ENCODE measurements at regions not wholly inside any gene's neighbourhood (a gene's known extent, or its start where the extent isn't known, plus 50 kb on each side); places are given as distances from the start of the nearest gene placed in this dataset.
"Not testable (repeated sequence)": the region's sequence is repeated elsewhere in the genome, so short reads cannot be mapped to it uniquely, and the experiment has no call there.

DNA sequence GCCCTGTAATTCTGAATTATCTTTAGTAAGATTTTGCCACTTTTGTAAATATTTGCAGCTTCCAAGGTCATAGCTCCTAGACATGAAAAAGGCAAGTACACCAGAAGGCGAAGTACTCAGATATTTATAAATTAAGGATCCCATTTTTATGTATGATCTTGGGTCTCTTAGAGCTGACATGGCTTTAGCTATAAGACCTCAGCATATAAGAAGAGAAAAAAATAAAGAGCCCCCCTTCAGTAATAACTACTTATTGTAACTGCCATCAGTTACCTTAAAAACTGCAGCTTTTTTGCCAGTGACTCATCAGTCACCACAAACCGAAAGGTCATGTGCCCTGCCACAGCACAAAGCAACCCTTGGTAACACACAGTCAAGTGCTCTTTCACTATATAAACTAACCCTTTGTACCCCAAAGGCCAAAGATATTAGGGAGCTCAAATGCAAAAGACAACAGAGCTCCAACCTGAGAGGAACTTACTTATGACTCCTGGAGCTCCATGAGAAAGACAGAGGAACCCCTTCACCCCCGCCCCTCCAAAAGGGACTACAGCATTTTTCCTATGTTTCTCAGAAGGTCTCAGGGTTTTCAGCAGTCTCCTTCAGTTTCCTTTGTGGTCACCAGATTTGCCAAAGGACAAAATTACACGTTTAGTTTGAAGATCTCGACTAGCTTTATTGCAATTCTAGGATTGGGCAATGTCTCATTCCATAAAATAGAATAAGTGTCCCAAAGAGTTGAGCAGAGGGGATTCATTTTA is 219.8 kb upstream of the DUSP10 start:
- ChIA-PET CTCF (interaction anchor here (0.6 kb wide), 2 partner anchors 37 to 62 kb away, joined by 3 to 5 read pairs; no protein-coding TSS in a partner anchor), POLR2A (interaction anchor here (1.1 kb wide), 1 partner anchor 220 kb away, joined by 6 read pairs; the partner anchor contains the start of gene DUSP10)

- CTCF ChIA-PET, POLR2A ChIA-PET: not testable (repeated sequence)
Observed at GRCh38 chr1:221958161-221958562, 216.3 kb upstream of the DUSP10 start.

DNA sequence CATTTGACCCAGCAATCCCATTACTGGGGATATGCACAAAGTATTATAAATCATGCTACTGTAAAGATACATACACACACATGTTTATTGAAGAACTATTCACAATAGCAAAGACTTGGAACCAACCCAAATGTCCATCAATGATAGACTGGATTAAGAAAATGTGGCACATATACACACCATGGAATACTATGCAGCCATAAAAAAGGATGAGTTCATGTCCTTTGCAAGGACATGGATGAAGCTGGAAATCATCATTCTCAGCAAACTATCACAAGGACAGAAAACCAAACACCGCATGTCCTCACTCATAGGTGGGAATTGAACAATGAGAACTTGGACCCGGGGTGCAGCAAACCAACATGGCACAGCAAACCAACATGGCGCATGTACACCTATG is 215.5 kb upstream of the DUSP10 start:
- CTCF ChIA-PET, POLR2A ChIA-PET: not testable (repeated sequence)

GRCh38 chr1:221949996-221950395 is 208.1 kb upstream of the DUSP10 start:
- ChIA-PET CTCF (no interaction called here), POLR2A (no interaction called here)

DNA sequence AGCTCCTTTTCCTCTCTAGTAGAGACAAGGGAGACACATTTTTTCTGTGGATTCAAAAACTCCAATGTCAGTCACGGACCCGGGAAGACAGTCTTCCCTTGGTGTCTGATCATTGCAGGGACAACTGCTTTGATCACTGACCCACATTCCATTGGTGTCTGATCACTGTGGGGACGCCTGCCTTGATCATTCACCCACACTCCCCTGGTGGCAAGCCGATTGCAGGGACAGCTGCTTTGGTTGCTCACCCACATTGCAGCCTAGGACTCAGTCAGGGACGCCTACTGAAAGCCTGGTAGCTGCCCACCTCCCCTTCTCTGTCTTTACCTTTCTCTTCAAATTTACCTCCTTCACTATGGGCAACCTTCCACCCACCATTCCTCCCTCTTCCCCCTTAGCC is 206.6 kb upstream of the DUSP10 start:
- ChIA-PET CTCF (no interaction called here), POLR2A (no interaction called here)

DNA sequence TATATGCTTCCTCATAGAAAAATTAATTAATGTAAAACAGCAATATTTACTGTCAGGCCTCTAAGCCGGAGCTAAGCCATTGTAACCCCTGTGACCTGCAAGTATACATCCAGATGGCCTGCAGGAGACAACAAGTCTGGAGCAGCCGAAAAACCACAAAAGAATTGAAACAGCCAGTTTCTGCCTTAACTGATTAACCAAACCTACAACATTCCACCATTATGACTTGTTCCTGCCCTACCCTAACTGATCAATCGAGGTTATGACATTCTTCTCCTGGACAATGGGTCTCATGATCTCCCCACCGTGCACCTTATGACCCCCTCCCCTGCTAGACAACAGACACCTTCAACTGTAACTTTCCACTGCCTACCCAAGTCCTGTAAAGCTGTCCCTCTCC is 205.8 kb upstream of the DUSP10 start:
- POLR2A ChIA-PET, result no interaction called here
- CTCF ChIA-PET, result no interaction called here

- ChIA-PET CTCF (no interaction called here), POLR2A (no interaction called here)
Observed at GRCh38 chr1:221946768-221947167, 204.9 kb upstream of the DUSP10 start.

GRCh38 chr1:221945669-221946068 is 203.8 kb upstream of the DUSP10 start:
- ChIA-PET POLR2A (no interaction called here), CTCF (interaction anchor here (1.1 kb wide), 1 partner anchor 20 kb away, joined by 3 read pairs; no protein-coding TSS in a partner anchor)

- ChIA-PET POLR2A (no interaction called here), CTCF (interaction anchor here (1.1 kb wide), 1 partner anchor 19 kb away, joined by 3 read pairs; no protein-coding TSS in a partner anchor)
Observed at GRCh38 chr1:221944247-221944870, 202.5 kb upstream of the DUSP10 start.

GRCh38 chr1:221940631-221941030 is 198.7 kb upstream of the DUSP10 start:
- ChIA-PET CTCF (no interaction called here), POLR2A (no interaction called here)

DNA sequence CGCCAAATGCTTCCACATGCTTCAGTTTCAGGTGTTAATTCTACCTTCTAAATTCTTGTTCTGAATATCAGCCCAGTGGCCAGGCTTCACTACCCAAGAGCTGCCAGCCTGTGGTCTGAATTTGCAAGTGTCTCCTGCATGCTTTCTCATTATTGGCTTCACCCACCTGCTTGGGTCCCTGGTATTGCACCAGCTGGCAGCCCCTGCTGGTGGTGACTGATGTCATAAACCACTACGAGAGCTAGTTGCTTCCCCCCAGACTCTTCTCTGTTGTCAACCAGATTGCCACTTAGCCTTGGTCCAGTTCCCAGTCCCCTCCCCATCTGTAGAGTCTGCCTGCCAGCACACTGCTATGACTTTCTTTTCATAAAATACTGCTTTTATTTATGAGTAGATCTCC is 197.7 kb upstream of the DUSP10 start:
- ChIA-PET POLR2A (no interaction called here), CTCF (no interaction called here)

- POLR2A ChIA-PET, result no interaction called here
- CTCF ChIA-PET, result no interaction called here
Observed at GRCh38 chr1:221937155-221937953, 195.5 kb upstream of the DUSP10 start.

- POLR2A ChIA-PET, result no interaction called here
Observed at GRCh38 chr1:221933814-221934213, 191.9 kb upstream of the DUSP10 start.

DNA sequence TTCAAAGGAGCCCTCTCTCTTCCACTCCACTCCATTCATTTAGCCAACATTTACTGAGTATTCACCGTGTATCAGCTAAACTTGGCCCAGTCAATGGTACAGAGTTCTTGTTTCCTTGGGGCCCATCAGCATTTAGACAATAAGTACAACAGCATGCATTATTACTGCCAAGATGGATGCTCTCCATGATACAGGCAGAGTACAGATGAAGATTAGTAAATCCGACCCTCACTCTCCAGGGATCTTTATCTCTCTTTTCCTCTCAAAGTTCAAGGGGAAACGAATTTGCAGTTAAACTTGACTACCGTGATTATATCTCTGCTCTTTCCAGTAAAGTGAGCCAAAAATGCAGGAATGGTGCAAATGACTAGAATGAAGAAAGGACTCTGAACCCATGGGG is 184.6 kb upstream of the DUSP10 start:
- POLR2A ChIA-PET, result no interaction called here
- CTCF ChIA-PET, result no interaction called here

More at GRCh38 chr1:221933814-221934213, 191.9 kb upstream of the DUSP10 start:
- CTCF ChIA-PET, result no interaction called here

GRCh38 chr1:221925947-221926346 is 184.1 kb upstream of the DUSP10 start:
- CTCF ChIA-PET, result interaction anchor here (1.0 kb wide), 1 partner anchor 19 kb away, joined by 3 read pairs; no protein-coding TSS in a partner anchor
- POLR2A ChIA-PET, result no interaction called here

- ChIA-PET POLR2A (no interaction called here), CTCF (no interaction called here)
Observed at GRCh38 chr1:221923929-221924598, 182.2 kb upstream of the DUSP10 start.

GRCh38 chr1:221921936-221922335 is 180.0 kb upstream of the DUSP10 start:
- ChIA-PET POLR2A (interaction anchor here (0.7 kb wide), 1 partner anchor 112 kb away, joined by 3 read pairs; no protein-coding TSS in a partner anchor), CTCF (no interaction called here)

DNA sequence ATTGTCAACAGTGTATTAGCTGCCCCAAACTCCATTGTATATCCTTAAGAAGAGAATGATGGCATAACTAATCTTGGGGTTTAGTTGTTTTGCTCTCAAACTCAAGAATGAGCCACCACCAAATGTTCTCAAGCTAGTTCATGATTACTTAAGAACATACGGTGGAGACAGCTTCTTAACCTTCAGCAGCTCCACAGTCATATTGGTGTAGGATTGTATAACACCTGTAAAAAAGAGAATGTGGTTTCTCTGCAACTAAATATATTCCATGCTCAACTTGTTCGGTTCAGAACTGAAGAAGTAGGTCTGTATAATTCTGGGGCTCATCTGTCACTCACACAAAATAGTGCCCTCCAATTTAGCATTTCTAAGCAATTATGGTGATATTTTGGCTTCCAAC is 177.9 kb upstream of the DUSP10 start:
- ChIA-PET CTCF (no interaction called here), POLR2A (no interaction called here)

DNA sequence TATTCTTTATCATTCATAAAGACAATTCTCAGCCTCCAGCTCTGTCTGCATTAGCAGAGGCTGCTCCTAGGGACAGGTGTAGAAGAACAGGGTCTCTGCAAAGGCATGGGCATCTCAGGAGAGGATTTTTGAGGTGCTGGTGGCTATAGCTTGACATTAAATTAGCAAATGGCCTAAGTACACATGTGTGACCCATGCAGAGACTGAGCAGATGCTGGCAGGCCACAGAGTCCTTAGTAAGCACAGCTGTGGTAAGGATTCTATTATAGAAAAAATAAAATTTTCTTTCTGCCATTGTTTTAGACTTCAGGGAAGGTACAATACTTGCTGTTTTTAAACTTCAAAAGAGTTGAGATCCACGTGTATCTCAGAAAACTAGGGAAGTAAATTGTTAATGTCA is 177.5 kb upstream of the DUSP10 start:
- POLR2A ChIA-PET, result no interaction called here
- CTCF ChIA-PET, result no interaction called here

DNA sequence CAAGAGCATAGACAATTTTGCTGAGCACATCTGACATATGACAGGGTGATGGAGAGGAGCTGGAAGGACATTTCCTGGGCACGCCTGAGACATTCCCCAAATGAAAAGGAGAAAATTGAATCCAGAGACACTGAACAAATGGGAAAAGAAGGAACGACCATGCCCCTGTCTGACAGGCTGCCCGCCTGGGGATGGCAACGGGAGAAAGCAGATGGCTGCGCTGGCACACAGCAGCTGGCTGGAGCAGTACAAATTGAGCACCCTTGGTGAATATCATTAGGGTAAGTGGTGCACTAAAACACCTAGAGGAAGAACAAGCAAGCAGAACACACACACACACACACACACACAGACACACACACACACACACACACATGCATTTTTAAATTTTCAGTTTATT is 174.3 kb upstream of the DUSP10 start:
- ChIA-PET CTCF (no interaction called here), POLR2A (no interaction called here)

All from activated CD8-positive, alpha-beta memory T cell treated with anti-CD3 and anti-CD28 coated beads for 36 hours (primary cell).